HG02678 (cell line): ENCODE measurements at regions not wholly inside any gene's neighbourhood (a gene's known extent, or its start where the extent isn't known, plus 50 kb on each side); places are given as distances from the start of the nearest gene placed in this dataset.

Experiments
- ATAC-seq: cut with Tn5 transposase; IDR thresholded peaks from one replicate; pipeline ENCODE4 v1.9.1; 2021; ENCODE audit warnings: mild to moderate bottlenecking, moderate library complexity; ENCODE audit not compliant: unreplicated experiment

GRCh38 chr2:12507295-12507694 is 209.4 kb upstream of the TRIB2 start:
- peak; percentile 74 for ATAC-seq

- ATAC-seq = no peak
Measured at GRCh38 chr2:12510070-12510469, 206.7 kb upstream of the TRIB2 start.

- ATAC-seq = no peak
Measured at GRCh38 chr2:12513339-12513738, 203.4 kb upstream of the TRIB2 start.

GRCh38 chr2:12514168-12514567 is 202.6 kb upstream of the TRIB2 start:
- no peak for ATAC-seq

GRCh38 chr2:12514631-12515437 is 201.9 kb upstream of the TRIB2 start:
- no peak for ATAC-seq

- ATAC-seq = no peak
Measured at GRCh38 chr2:12515871-12516270, 200.9 kb upstream of the TRIB2 start.

- ATAC-seq = no peak
Measured at GRCh38 chr2:12533337-12534005, 183.3 kb upstream of the TRIB2 start.

GRCh38 chr2:12534646-12535263 is 182.0 kb upstream of the TRIB2 start:
- ATAC-seq = no peak

GRCh38 chr2:12536976-12537375 is 179.8 kb upstream of the TRIB2 start:
- ATAC-seq = no peak

GRCh38 chr2:12538138-12538694 is 178.5 kb upstream of the TRIB2 start:
- no peak for ATAC-seq

GRCh38 chr2:12539336-12539735 is 177.4 kb upstream of the TRIB2 start:
- no peak for ATAC-seq

GRCh38 chr2:12539776-12540562 is 176.8 kb upstream of the TRIB2 start:
- ATAC-seq = no peak

GRCh38 chr2:12543076-12543977 is 173.4 kb upstream of the TRIB2 start:
- ATAC-seq = no peak

GRCh38 chr2:12543978-12544558 is 172.7 kb upstream of the TRIB2 start:
- ATAC-seq = no peak

GRCh38 chr2:12547566-12548170 is 169.1 kb upstream of the TRIB2 start:
- no peak for ATAC-seq

GRCh38 chr2:12548906-12549305 is 167.8 kb upstream of the TRIB2 start:
- no peak for ATAC-seq

- no peak for ATAC-seq
Measured at GRCh38 chr2:12549641-12550040, 167.1 kb upstream of the TRIB2 start.

GRCh38 chr2:12552092-12552491 is 164.6 kb upstream of the TRIB2 start:
- no peak for ATAC-seq
